ENCODE measurements at regions not wholly inside any gene's neighbourhood (a gene's known extent, or its start where the extent isn't known, plus 50 kb on each side); places are given as distances from the start of the nearest gene placed in this dataset.

- no peak for DNase-seq
Observed at GRCh38 chr15:77697893-77698292, 65.2 kb upstream of the LINGO1 start.

GRCh38 chr15:77696871-77697270, 64.2 kb upstream of the LINGO1 start:
- no peak for DNase-seq

- no peak for DNase-seq
Observed at GRCh38 chr15:77695961-77696582, 63.4 kb upstream of the LINGO1 start.

GRCh38 chr15:77695548-77695947, 62.8 kb upstream of the LINGO1 start:
- DNase-seq, result no peak

GRCh38 chr15:77693576-77693975, 60.9 kb upstream of the LINGO1 start:
- no peak for DNase-seq

- DNase-seq, result no peak
Observed at GRCh38 chr15:77692614-77693013, 59.9 kb upstream of the LINGO1 start.

- DNase-seq, result no peak
Observed at GRCh38 chr15:77691607-77692006, 58.9 kb upstream of the LINGO1 start.

- DNase-seq, result no peak
Observed at GRCh38 chr15:77689821-77690220, 57.1 kb upstream of the LINGO1 start.

- DNase-seq, result no peak
Observed at GRCh38 chr15:77688693-77689092, 56.0 kb upstream of the LINGO1 start.

- no peak for DNase-seq
Observed at GRCh38 chr15:77688266-77688665, 55.6 kb upstream of the LINGO1 start.

GRCh38 chr15:77685082-77685815, 52.5 kb upstream of the LINGO1 start:
- DNase-seq, result no peak

- DNase-seq, result no peak
Observed at GRCh38 chr15:77684341-77685081, 51.8 kb upstream of the LINGO1 start.

- DNase-seq, result no peak
Observed at GRCh38 chr15:77682564-77682963, 49.9 kb upstream of the LINGO1 start.

All from SW 1271 (cell line).